ENCODE measurements at regions not wholly inside any gene's neighbourhood (a gene's known extent, or its start where the extent isn't known, plus 50 kb on each side); places are given as distances from the start of the nearest gene placed in this dataset.

DNA sequence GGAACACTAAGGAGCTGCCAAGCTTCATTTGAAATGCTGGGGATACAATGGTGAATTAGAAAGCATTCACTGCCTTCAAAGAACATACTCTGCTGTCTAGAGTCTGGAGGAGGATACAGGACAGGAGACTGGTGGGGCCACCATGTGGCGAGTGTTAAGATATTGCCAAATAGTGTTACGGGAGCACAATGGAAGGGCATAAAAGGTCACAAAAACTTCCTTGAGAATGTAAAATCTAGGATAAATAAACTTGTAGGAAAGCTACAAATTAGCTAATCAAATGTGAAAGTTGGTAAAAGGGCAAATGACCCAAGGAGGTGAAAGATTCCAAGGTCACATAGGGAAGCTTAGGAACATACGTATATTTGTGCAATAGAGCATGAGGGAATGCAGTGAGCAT, 271.7 kb downstream of the RFPL4B start:
- TF ChIP-seq, protein P1, sequence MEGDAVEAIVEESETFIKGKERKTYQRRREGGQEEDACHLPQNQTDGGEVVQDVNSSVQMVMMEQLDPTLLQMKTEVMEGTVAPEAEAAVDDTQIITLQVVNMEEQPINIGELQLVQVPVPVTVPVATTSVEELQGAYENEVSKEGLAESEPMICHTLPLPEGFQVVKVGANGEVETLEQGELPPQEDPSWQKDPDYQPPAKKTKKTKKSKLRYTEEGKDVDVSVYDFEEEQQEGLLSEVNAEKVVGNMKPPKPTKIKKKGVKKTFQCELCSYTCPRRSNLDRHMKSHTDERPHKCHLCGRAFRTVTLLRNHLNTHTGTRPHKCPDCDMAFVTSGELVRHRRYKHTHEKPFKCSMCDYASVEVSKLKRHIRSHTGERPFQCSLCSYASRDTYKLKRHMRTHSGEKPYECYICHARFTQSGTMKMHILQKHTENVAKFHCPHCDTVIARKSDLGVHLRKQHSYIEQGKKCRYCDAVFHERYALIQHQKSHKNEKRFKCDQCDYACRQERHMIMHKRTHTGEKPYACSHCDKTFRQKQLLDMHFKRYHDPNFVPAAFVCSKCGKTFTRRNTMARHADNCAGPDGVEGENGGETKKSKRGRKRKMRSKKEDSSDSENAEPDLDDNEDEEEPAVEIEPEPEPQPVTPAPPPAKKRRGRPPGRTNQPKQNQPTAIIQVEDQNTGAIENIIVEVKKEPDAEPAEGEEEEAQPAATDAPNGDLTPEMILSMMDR (IDR thresholded peaks at IDR 0.05), result no peak
- TF ChIP-seq POLR2A (IDR thresholded peaks at IDR 0.05), result no peak
